Effector memory CD4-positive, alpha-beta T cell (primary cell): ENCODE measurements at regions not wholly inside any gene's neighbourhood (a gene's known extent, or its start where the extent isn't known, plus 50 kb on each side); places are given as distances from the start of the nearest gene placed in this dataset.

Source experiments
- DNase-seq, 3 donors: peaks; one replicate each; pipeline ENCODE4 v3.0.0-alpha.2; 2020
- H3K27ac ChIP-seq: 2 replicates; pipeline ENCODE4 v1.7.0; 2013; ENCODE audit warnings: mild to moderate bottlenecking, low read length, moderate library complexity; ENCODE audit not compliant: insufficient read depth, poor library complexity, severe bottlenecking
- H3K27me3 ChIP-seq: replicated peaks from 2 replicates; pipeline ENCODE4 v1.7.0; 2013; ENCODE audit warnings: mild to moderate bottlenecking, low read length; ENCODE audit not compliant: insufficient read depth, control insufficient read depth, poor library complexity, severe bottlenecking
- H3K36me3 ChIP-seq: 2 replicates; pipeline ENCODE4 v1.7.0; 2013; ENCODE audit warnings: mild to moderate bottlenecking, low read length, moderate library complexity; ENCODE audit not compliant: control insufficient read depth, insufficient read depth
- H3K4me1 ChIP-seq: 2 replicates; pipeline ENCODE4 v1.7.0; 2013; ENCODE audit warnings: low read length, mild to moderate bottlenecking; ENCODE audit not compliant: control insufficient read depth, insufficient read depth, poor library complexity, severe bottlenecking
- H3K4me3 ChIP-seq: 2 replicates; pipeline ENCODE4 v1.7.0; 2013; ENCODE audit warnings: low read length, low read depth, mild to moderate bottlenecking; ENCODE audit not compliant: insufficient read depth, poor library complexity, severe bottlenecking
- H3K9me3 ChIP-seq: 2 replicates; pipeline ENCODE4 v1.7.0; 2013; ENCODE audit warnings: mild to moderate bottlenecking, low read length, moderate library complexity; ENCODE audit not compliant: control insufficient read depth

DNA sequence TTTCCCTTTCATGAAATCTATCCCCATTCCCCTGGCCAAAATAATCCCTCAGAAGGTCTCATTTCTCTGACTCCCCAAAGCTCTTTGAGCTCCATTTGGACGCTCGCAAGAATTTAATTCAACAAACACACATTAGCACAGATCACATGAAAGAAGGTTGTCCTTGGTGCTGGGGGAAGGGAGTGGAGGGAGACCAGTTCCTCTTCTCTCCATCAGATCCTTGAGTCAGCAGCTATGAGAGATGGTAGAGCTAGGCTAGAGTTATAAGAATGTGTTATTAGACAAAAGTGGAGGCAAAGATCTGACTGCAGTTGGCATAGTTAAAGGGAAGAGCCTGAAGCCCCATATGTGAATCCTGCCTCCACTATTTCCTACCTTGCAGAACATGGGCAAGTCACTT, 184.2 kb upstream of the CDYL start:
- H3K27me3 ChIP-seq: no peaks in the 10 kb centered on the region
- no peak overlapping the region for H3K4me3 ChIP-seq
- H3K36me3 ChIP-seq: no peaks in the 10 kb centered on the region
- H3K4me1 ChIP-seq: no peaks in the 10 kb centered on the region
- no peak overlapping the region for H3K27ac ChIP-seq
- DNase-seq: no peak
- H3K9me3 ChIP-seq: no peaks in the 10 kb centered on the region

DNA sequence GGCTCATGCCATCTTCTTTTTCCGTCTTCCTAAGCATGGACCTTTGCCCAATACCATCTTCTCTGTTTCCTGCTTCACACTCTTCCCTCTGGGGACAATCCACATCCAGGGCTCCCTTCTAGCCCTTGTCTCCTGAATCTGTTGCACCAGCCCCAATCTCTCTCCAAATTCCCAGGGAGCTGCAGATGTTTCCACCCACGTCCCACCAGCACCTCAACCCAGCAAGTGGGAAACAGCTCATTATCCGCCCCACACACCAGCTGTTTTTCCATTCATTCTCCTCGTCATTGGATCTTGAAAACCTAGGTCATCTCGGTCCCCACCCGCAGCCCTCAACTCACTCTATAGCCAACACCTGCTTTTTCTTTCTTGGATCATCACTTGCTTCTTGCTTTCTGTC, 185.0 kb upstream of the CDYL start:
- Histone ChIP-seq H3K4me1 (no peaks in the 10 kb centered on the region), H3K36me3 (no peaks in the 10 kb centered on the region), H3K27ac (no peak overlapping the region), H3K4me3 (no peak overlapping the region), H3K9me3 (no peaks in the 10 kb centered on the region), H3K27me3 (no peaks in the 10 kb centered on the region)
- DNase-seq: no peak

DNA sequence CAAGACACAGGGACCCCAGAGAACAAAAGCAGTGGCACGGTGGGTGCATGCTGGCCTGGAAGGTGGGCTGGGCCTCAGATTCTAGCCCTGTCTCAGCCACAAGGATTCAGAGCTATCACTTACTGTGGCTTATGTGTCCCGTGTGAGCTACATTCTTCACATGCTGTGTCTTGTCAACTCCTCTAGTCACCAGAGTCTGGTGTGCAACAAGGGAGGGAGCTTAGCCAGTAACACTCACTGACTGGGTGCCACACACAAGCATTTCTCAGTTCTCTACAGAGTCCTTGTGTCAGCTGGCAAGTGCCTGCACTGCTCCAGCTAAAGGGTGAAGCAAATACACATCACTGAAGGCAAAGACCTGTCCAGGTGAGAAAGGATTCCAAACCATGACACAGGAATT, 186.9 kb upstream of the CDYL start:
- Histone ChIP-seq H3K9me3 (no peaks in the 10 kb centered on the region), H3K27ac (no peak overlapping the region), H3K36me3 (no peaks in the 10 kb centered on the region), H3K4me1 (no peaks in the 10 kb centered on the region), H3K27me3 (no peaks in the 10 kb centered on the region), H3K4me3 (no peak overlapping the region)
- DNase-seq: no peak

DNA sequence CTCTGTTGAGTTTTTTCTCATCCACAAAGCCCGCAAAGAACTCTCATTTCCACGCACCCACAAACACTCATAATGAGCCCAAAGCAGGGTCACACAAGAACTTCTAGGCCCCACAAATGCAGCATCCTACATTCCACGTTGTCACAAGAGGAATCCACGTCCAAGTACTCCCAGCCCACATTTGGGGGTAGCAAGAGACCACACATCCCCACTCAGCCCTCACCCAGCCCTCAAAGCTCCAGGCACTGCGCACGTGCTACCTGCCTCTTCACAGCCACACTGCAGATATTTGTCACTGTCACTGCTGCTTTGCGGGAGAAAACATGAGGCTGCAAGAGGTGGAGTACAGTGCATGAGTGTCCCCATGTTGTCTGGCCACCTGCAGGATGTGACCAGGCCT, 187.6 kb upstream of the CDYL start:
- Histone ChIP-seq H3K4me3 (no peak overlapping the region), H3K27me3 (no peaks in the 10 kb centered on the region), H3K27ac (no peak overlapping the region), H3K36me3 (no peaks in the 10 kb centered on the region), H3K4me1 (no peaks in the 10 kb centered on the region), H3K9me3 (no peaks in the 10 kb centered on the region)
- no peak for DNase-seq

DNA sequence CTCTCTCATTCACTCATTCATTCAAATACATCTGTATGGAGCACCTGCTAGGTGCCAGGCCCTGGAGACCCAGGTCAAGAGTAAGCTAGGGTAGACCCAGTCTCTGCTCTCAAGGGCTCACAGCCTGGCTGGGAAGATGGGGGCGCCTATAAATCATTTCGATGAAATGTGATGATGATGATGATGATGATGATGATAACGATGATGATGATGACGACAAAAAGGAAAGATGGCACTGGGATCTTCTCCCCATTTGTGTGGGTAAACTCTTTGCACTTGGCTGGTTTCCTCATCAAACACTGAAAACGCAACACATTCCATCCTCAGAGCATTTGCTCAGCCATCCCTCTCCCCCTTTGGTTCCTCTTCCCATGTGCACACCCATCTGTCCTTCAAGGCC, 188.0 kb upstream of the CDYL start:
- no peak overlapping the region for H3K27ac ChIP-seq
- H3K9me3 ChIP-seq: no peaks in the 10 kb centered on the region
- no peak for DNase-seq
- H3K36me3 ChIP-seq: no peaks in the 10 kb centered on the region
- H3K4me3 ChIP-seq: no peak overlapping the region
- H3K27me3 ChIP-seq: no peaks in the 10 kb centered on the region
- no peaks in the 10 kb centered on the region for H3K4me1 ChIP-seq

DNA sequence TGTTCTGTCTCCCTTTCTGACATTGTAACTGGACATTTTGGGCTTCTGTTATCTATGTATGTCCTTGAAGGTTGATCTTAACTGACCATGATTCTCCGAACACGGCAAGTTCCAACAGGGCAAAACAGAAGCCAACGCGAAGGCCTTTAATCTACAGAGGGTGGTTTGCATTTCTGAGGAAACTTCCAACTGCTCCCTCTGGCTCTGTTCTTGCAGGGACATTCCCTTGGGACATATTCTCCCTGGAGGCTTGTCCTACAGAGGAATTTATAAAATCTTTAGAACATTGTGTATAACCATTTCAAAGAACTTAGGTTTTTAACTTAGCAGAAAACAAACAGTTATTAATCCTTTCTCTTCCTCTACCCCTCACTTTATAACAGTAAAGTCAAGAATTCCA, 189.0 kb upstream of the CDYL start:
- no peak for DNase-seq
- no peak overlapping the region for H3K27ac ChIP-seq
- no peak overlapping the region for H3K4me3 ChIP-seq
- H3K27me3 ChIP-seq: no peaks in the 10 kb centered on the region
- no peaks in the 10 kb centered on the region for H3K9me3 ChIP-seq
- H3K36me3 ChIP-seq: no peaks in the 10 kb centered on the region
- H3K4me1 ChIP-seq: no peaks in the 10 kb centered on the region

DNA sequence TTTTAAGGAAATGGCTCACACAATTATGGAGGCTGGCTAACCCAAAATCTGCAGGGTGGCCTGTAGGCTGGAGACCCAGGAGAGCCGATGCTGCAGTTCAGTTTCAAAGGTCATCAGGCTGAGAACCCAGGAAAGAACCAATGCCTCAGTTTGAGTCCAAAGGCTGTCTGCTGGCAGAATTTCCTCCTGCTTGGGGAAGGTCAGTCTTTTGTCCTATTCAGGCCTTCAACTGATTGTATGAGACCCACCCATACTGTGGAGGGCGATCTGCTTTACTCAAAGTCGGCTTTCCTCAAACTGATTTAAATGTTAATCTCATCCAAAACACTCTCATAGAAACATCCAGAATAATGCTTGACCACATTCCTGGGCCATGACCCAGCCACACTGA, 189.7 kb upstream of the CDYL start:
- Histone ChIP-seq H3K9me3 (no peaks in the 10 kb centered on the region), H3K27ac (no peak overlapping the region), H3K36me3 (no peaks in the 10 kb centered on the region), H3K4me3 (no peak overlapping the region), H3K27me3 (no peaks in the 10 kb centered on the region), H3K4me1 (no peaks in the 10 kb centered on the region)
- DNase-seq: no peak

DNA sequence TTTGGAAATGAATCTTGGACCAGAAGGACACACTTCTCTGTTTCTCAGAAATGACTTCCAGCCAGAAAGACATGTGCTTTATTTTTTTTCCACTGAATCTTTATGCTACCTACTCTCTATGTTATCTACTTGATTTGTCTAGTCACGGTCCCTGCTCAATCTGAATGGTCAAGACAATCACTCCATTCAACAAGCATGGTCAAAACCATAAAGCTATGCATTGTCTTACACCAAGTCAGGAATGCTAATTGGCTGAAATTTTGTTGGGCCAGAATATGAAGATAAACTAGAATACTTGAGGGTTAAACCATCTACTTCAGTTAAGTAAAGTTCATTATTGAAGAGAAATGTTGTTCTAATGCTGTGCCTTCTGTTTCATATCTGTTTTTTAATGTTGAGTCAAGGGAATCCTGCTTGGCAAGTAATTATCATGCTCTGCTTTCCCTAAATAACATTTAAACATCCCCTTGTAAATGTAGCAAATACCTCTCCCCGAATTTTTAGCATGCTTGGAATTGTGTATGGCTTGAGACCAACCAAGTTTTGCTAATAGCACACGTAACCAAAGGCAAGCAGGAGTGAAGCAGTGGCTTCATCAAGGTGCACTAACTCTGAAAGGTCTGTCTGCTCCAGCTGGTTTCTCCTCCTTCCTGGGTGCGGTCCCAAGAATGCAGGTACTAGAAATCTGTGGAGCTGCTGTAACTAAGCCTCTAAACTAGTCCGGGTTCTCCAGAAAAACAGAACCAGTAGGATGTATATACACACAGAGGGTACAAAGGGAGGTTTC, 190.3 kb upstream of the CDYL start:
- H3K4me1 ChIP-seq: no peaks in the 10 kb centered on the region
- H3K4me3 ChIP-seq: no peak overlapping the region
- no peaks in the 10 kb centered on the region for H3K9me3 ChIP-seq
- H3K27ac ChIP-seq: no peak overlapping the region
- H3K27me3 ChIP-seq: no peaks in the 10 kb centered on the region
- DNase-seq: no peak
- no peaks in the 10 kb centered on the region for H3K36me3 ChIP-seq

DNA sequence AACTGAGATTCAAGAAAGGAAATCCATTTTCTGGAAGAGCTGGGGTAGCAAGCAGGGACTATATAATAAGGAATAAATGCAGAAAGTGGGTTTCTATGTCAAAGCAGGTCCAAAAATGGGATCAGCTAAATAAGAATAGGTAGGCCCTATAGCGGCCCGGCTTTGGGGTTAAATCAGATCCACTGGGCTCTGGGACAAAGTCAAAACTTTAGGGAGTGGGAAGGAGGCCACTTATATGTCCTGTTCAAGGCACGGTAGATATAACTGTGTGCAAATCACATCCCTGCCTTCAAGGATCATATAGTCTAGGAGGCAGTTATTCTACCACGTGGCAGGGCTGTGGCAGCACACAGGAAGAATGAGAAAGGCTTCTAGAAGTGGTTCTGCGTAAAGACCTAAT, 191.4 kb upstream of the CDYL start:
- Histone ChIP-seq H3K4me1 (no peaks in the 10 kb centered on the region), H3K36me3 (no peaks in the 10 kb centered on the region), H3K9me3 (no peaks in the 10 kb centered on the region), H3K27ac (no peak overlapping the region), H3K27me3 (no peaks in the 10 kb centered on the region), H3K4me3 (no peak overlapping the region)
- no peak for DNase-seq

DNA sequence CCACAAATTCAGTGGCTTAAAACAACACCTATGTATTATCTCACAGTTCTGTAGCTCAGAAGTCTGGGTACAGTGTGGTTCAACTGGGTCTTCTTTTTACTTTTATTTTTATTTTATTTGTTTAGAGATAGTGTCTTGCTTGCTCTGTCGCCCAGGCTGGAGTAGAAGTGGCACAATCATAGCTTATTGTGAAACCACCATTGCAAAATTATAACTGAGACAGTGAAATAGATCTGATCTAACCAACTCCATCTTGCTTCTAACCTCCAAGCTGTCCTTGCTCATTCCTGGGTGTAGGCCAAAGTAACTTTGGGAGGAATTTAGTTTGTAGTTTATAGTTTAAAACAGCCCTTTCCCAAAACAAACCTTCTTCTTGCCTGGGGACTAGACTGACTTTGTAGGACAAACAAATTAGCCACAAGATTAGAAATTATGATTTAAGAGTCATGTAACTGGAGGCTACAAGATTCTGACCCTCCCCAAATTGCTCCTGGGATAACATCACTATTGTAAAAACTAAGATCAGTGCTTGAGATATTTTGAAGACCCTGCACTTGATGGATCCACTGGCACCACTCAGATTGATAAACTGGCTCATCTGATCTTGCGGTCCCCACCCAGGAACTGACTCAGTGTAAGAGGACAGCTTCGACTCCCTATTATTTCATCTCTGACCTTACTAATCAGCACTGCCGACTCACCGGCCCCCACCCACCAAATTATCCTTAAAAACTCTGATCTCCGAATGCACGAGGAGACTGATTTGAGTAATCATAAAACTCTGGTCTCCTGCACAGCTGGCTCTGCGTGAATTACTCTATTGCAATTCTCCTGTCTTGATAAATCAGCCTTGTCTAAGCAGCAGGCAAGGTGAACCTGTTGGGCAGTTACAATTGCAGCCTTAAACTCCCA, 193.4 kb upstream of the CDYL start:
- no peaks in the 10 kb centered on the region for H3K27me3 ChIP-seq
- H3K9me3 ChIP-seq: no peaks in the 10 kb centered on the region
- DNase-seq: no peak
- H3K36me3 ChIP-seq: no peaks in the 10 kb centered on the region
- H3K4me1 ChIP-seq: no peaks in the 10 kb centered on the region
- H3K27ac ChIP-seq: no peak overlapping the region
- no peak overlapping the region for H3K4me3 ChIP-seq
